Central memory CD8-positive, alpha-beta T cell (primary cell): ENCODE measurements at regions not wholly inside any gene's neighbourhood (a gene's known extent, or its start where the extent isn't known, plus 50 kb on each side); places are given as distances from the start of the nearest gene placed in this dataset.
"Not testable (repeated sequence)": the region's sequence is repeated elsewhere in the genome, so short reads cannot be mapped to it uniquely, and the experiment has no call there.

Experiments
- ATAC-seq: fragments of 150-1000 bp; cut with Tn5 transposase; replicated peaks from 2 replicates; pipeline ENCODE4 v1.10.0; 2022; ENCODE audit warnings: mild to moderate bottlenecking, moderate FRiP score, moderate number of reproducible peaks; ENCODE audit not compliant: poor library complexity, severe bottlenecking; ENCODE audit errors: extremely low read depth
- DNase-seq, 2 donors: peaks; one replicate each; pipeline ENCODE4 v3.0.0; 2021; ENCODE audit warnings: low spot score in 2 of 2
- H3K27ac Mint-ChIP-seq: one replicate; pipeline ENCODE4 v1.8.0; 2022; ENCODE audit warnings: low read depth, mild to moderate bottlenecking, moderate library complexity, mixed read lengths
- H3K27me3 Mint-ChIP-seq: one replicate; pipeline ENCODE4 v1.8.0; 2022; ENCODE audit warnings: mixed read lengths
- H3K36me3 Mint-ChIP-seq: one replicate; pipeline ENCODE4 v1.8.0; 2022; ENCODE audit warnings: mild to moderate bottlenecking, moderate library complexity, mixed read lengths; ENCODE audit not compliant: insufficient read depth
- H3K4me1 Mint-ChIP-seq: one replicate; pipeline ENCODE4 v1.8.0; 2022; ENCODE audit warnings: mixed read lengths
- H3K4me3 Mint-ChIP-seq: one replicate; pipeline ENCODE4 v1.8.0; 2022; ENCODE audit warnings: mild to moderate bottlenecking, moderate library complexity, mixed read lengths
- H3K9me3 Mint-ChIP-seq: one replicate; pipeline ENCODE4 v1.8.0; 2022; ENCODE audit warnings: mixed read lengths

DNA sequence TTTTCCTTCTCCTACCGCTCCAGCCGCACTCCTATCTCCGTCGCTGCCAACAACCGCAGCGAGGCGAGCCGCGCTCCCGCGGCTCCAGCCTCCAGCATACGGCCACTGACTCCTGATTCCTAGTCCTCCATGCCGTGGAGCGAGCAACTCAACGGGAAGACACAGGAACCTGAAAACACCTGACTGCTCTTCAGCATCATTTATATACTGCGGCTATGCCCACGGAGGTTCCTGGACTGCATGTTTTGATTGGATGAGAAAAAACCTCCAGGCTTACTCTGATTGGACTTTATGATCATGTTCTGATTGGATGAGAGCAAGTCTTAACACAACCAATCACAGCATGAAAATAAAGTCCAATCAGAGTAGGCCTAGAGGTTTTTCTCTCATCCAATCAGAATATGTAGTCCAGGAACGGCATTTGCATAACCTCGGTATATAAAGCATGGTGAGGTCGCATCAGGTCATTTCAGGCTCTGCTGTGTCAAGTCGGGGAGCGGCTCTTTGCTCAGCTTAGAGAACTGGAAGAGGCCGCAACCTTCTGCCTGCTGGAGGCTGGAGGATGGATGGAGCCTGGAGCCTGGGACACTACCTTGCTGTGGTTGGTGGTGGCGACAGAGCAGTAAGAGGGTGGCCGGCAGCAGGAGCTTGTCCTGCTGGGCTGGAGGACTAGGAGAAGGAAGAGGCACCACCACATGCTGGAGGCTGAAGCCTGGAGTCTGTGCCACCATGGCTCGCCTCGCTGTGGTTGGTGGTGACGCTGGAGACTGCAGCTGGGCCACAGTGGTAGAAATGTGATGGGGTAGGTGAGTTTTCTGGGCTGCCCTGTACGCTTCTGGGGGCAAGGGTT lies 204.6 kb upstream of the WSB1 start:
- H3K36me3 Mint-ChIP-seq, DNase-seq, H3K9me3 Mint-ChIP-seq, H3K4me3 Mint-ChIP-seq, ATAC-seq, H3K27ac Mint-ChIP-seq, H3K4me1 Mint-ChIP-seq: not testable (repeated sequence)
- H3K27me3 Mint-ChIP-seq, result peaks cover 18% of the 10 kb centered on the region

DNA sequence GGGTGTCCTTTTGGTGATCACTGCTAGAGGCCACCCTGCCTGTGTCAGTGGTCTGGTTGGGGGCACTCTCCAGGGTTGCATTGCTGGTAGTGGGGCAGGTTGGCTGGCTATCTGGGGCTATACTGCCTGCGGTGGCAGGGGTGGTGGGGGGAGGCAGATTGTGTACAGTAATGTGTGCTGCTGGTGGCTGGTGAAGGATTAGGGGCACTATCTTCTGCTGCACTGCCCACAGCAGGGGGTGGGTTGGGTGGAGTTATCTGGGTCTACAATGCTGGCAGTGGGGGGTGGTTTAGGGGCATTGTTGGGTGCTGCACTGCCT lies 204.0 kb upstream of the WSB1 start:
- H3K4me3 Mint-ChIP-seq, result no peak overlapping the region
- peaks cover 5% of the 10 kb centered on the region for H3K9me3 Mint-ChIP-seq
- ATAC-seq, result no peak
- no peak for DNase-seq
- H3K27me3 Mint-ChIP-seq, result peaks cover 18% of the 10 kb centered on the region
- no peaks in the 10 kb centered on the region for H3K36me3 Mint-ChIP-seq
- no peak overlapping the region for H3K27ac Mint-ChIP-seq
- H3K4me1 Mint-ChIP-seq, result no peaks in the 10 kb centered on the region

DNA sequence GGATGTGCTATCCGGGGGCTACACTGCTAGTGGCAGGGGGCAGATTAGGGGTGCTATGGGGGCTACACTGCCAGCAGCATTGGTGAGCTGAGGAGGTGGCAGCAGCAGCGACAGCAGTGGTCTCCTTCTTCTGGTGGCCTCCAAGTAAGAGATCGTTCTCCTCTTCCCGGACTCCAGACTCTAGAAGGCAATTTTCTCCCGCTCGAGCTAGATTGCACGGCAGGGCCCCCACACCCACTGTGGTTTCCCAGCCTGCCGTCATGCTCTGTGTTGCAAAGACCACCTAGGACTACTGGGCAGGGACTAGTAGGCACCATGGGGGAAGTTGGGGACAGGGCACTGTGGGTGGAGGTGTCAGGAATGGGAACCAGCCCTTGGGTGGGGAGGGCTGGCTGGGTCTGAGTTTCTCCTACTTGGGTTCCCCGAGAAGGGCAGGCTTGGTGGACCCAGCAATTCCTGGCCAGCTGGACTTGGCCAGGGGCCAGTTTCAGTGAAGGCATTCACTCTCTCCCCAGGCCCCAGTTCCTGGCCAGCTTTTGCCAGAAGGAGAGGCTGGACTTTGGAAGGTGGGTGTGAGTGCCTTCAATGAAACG lies 203.4 kb upstream of the WSB1 start:
- not testable (repeated sequence) for DNase-seq, ATAC-seq, H3K36me3 Mint-ChIP-seq, H3K27ac Mint-ChIP-seq, H3K4me3 Mint-ChIP-seq, H3K4me1 Mint-ChIP-seq, H3K9me3 Mint-ChIP-seq
- H3K27me3 Mint-ChIP-seq, result peaks cover 18% of the 10 kb centered on the region

DNA sequence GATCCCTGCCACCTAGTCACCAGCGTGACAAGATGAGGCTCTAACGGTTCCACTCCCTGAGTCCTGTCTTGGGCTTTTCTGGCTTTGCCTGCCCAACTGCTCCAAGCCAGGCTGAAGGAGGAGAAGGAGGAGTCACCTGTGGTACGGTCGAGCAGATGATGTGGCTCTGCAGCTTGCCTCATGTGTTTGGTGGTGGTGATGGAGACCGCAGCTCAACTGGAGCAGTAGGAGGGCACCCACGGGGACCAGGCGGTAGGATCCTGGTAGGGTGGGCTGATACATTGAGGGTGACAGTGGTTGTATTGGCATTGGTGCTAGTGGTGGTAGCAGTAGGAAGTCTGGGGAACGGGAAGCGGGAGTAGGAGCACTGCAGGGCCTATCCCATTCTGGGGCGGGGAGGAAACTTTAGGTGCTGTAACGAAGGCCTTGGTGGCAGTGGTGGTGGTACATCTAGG lies 202.8 kb upstream of the WSB1 start:
- ATAC-seq, result no peak

DNA sequence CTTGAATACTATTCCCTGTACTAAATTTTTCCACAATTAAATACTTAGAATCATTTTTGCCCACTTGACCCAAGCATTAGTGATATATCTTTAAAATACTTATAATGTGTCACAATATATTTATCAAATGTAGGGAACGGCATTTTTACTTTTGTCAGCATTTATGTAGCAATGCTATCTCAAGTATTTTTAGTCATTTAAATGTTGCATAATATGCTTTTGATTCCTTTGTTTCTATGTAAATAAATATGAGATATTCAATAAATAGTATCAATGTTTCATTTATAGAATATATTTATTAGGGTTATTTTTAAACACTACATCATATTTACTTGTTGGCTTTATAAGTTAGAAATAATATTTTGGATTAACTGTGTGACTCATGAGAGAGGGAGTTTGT lies 199.7 kb upstream of the WSB1 start:
- DNase-seq, H3K27ac Mint-ChIP-seq, ATAC-seq, H3K36me3 Mint-ChIP-seq, H3K4me3 Mint-ChIP-seq, H3K4me1 Mint-ChIP-seq, H3K9me3 Mint-ChIP-seq: not testable (repeated sequence)
- H3K27me3 Mint-ChIP-seq, result peaks cover 16% of the 10 kb centered on the region

More for the DNA sequence above, 202.8 kb upstream of the WSB1 start:
- no peak for DNase-seq
- no peak overlapping the region for H3K27ac Mint-ChIP-seq
- no peaks in the 10 kb centered on the region for H3K36me3 Mint-ChIP-seq
- H3K27me3 Mint-ChIP-seq, result peaks cover 18% of the 10 kb centered on the region
- no peaks in the 10 kb centered on the region for H3K4me1 Mint-ChIP-seq
- no peak overlapping the region for H3K4me3 Mint-ChIP-seq
- H3K9me3 Mint-ChIP-seq, result peaks cover 5% of the 10 kb centered on the region

DNA sequence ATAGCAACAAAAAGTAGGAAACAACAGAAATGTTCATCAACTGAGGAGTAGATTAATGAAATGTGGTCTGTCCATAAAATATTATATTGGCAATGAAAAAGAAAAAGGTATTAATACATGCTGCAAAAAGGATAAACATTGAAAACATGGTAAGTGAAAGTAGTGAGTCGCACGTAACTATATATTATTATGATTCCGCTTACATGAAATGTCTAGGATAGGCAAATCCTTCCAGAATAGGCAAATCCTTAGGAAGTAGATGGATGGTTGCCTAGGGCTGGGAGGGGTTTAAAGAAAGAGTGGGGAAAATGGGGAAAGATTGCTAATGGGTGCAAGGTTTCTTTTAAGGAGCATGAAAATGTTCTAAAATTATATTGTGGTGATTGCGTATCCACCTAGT lies 198.1 kb upstream of the WSB1 start:
- not testable (repeated sequence) for H3K27ac Mint-ChIP-seq, ATAC-seq, H3K4me3 Mint-ChIP-seq, DNase-seq, H3K4me1 Mint-ChIP-seq, H3K9me3 Mint-ChIP-seq, H3K27me3 Mint-ChIP-seq, H3K36me3 Mint-ChIP-seq

DNA sequence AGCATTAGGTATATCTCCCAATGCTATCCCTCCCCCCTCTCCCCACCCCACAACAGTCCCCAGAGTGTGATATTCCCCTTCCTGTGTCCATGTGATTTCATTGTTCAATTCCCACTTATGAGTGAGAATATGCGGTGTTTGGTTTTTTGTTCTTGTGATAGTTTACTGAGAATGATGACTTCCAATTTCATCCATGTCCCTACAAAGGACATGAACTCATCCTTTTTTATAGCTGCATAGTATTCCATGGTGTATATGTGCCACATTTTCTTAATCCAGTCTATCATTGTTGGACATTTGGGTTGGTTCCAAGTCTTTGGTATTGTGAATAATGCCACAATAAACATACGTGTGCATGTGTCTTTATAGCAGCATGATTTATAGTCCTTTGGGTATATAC lies 194.6 kb upstream of the WSB1 start:
- not testable (repeated sequence) for H3K36me3 Mint-ChIP-seq, H3K4me1 Mint-ChIP-seq

DNA sequence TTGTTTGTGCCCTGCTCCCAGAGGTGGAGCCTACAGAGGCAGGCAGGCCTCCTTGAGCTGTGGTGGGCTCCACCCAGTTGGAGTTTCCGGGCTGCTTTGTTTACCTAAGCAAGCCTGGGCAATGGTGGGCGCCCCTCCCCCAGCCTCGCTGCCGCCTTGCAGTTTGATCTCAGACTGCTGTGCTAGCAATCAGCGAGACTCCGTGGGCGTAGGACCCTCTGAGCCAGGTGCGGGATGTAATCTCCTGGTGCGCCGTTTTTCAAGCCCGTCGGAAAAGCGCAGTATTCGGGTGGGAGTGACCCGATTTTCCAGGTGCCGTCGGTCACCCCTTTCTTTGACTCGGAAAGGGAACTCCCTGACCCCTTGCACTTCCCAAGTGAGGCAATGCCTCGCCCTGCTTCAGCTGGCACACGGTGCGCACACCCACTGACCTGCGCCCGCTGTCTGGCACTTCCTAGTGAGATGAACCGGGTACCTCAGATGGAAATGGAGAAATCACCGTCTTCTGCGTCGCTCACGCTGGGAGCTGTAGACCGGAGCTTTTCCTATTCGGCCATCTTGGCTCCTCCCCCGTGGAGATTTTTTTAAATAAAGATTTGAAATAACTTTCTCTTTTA lies 189.2 kb upstream of the WSB1 start:
- not testable (repeated sequence) for H3K4me3 Mint-ChIP-seq, H3K27ac Mint-ChIP-seq, DNase-seq, ATAC-seq, H3K4me1 Mint-ChIP-seq, H3K36me3 Mint-ChIP-seq, H3K9me3 Mint-ChIP-seq
- peaks cover 26% of the 10 kb centered on the region for H3K27me3 Mint-ChIP-seq

More for the DNA sequence above, 194.6 kb upstream of the WSB1 start:
- H3K9me3 Mint-ChIP-seq, ATAC-seq, H3K27ac Mint-ChIP-seq, DNase-seq, H3K4me3 Mint-ChIP-seq: not testable (repeated sequence)
- peaks cover 28% of the 10 kb centered on the region for H3K27me3 Mint-ChIP-seq

DNA sequence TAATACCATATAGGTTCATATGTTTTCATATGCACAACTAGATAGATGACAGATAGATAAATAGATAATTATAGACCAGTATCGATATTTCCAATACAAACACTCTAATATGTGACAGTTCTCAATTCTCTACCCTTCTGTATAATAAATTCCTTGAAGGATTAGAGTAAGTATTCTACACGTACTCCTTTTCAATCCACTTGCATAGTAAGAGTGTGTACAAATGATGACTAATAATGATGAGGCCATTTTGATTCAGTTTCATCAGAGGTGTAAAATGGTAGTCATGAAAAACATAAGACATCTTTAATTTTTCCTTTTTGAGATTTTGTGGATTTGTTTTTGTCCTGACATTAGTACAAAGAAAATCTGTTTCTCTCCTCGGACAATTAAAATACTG lies 188.3 kb upstream of the WSB1 start:
- no peak overlapping the region for H3K27ac Mint-ChIP-seq
- no peaks in the 10 kb centered on the region for H3K4me1 Mint-ChIP-seq
- DNase-seq (no peak), ATAC-seq (no peak)
- H3K27me3 Mint-ChIP-seq, result peaks cover 33% of the 10 kb centered on the region
- no peaks in the 10 kb centered on the region for H3K9me3 Mint-ChIP-seq
- H3K36me3 Mint-ChIP-seq, result peaks cover 3% of the 10 kb centered on the region
- H3K4me3 Mint-ChIP-seq, result no peak overlapping the region

DNA sequence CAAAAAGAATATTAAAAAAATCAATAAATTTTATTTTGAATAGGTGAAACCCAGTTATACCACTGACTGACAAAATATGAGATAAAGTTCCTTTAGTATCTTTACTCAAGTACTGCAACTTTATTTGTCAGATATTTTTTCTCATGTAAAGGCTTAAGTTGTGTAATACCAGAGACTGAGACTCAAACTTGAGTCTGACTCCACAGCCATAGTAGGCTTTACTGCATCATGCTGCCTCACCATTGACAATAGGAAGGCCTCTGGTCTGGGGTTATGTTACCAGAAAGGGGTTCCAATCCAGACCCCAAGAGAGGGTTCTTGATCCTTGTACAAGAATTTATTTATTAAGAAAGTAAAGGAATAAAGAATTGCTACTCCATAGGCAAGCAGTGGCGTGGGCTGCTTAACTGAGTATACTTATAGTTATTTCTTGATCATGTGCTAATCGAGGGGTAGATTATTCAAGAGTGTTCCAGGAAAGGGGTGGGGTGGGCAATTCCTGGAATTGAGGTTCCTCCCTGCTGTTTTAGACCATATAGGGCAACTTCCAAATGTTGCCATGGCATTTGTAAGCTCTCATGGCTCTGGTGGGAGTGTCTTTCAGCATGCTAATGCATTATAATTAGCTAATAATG lies 187.4 kb upstream of the WSB1 start:
- no peaks in the 10 kb centered on the region for H3K9me3 Mint-ChIP-seq

DNA sequence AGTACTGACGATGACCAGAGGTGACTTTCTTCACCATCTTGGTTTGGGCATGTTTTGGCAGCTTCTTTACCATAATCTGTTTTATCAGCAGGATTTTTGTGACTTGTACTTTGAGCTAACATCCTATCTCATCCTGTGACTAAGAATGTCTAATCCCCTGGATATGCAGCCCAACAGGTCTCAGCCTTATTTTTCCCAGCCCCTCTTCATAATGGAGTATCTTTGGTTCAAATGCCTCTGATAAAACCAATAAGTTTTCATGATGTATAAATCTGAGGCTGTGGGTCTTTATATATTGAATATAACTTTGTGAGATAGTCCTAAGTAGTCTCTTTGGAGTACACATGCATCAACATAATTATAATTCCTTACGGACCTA lies 186.9 kb upstream of the WSB1 start:
- H3K36me3 Mint-ChIP-seq, result peaks cover 1% of the 10 kb centered on the region
- no peak overlapping the region for H3K27ac Mint-ChIP-seq
- ATAC-seq, result no peak
- no peak overlapping the region for H3K4me3 Mint-ChIP-seq
- H3K9me3 Mint-ChIP-seq, result no peaks in the 10 kb centered on the region
- no peak for DNase-seq
- H3K4me1 Mint-ChIP-seq, result no peaks in the 10 kb centered on the region
- H3K27me3 Mint-ChIP-seq, result peaks cover 35% of the 10 kb centered on the region

More for the DNA sequence above, 187.4 kb upstream of the WSB1 start:
- Mint-ChIP-seq H3K27me3 (peaks cover 35% of the 10 kb centered on the region), H3K36me3 (peaks cover 3% of the 10 kb centered on the region), H3K4me1 (no peaks in the 10 kb centered on the region), H3K27ac (no peak overlapping the region), H3K4me3 (no peak overlapping the region)
- no peak for ATAC-seq
- DNase-seq, result no peak

DNA sequence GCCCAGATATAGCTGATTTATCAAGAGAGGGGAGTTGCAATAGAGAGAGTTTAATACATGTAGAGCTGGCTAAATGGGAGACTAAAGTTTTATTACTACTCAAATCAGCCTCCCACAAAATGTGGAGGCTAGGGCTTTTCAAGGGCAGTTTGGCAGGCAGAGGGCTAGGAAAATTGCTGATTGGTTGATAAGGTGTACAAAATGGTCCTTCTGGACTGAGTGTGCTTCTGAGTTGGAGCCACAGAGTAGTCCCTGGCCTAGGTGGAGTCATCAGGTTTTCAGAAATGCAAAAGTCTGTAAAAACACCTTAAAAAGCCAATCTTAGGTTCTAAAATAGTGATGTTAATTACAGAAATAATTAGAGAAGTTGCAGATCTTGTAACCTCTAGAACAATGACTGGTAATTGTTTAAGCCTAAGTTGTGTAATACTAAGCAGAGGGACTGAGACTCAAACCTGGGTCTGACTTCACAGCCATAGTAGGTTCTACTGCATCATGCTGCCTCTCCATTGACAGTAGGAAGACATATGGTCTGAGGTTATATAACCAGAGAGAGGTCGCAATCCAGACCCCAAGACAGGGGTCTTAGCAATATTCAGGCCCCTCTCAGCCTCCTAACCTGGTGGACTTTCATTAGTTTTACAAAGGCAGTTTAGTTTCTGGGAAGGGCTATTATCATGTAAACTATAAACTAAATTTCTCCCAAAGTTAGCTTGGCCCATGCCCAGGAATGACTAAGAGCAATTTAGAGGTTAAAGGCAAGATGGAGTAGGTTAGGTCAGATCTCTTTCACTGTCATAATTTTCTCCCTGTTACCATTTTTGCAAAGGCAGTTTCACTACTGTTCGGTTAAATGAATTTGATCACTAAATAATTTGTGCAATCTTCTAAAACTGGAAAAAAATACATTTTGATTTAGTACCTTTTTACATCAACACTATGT lies 186.3 kb upstream of the WSB1 start:
- H3K27ac Mint-ChIP-seq, H3K36me3 Mint-ChIP-seq, ATAC-seq, H3K4me3 Mint-ChIP-seq, DNase-seq, H3K4me1 Mint-ChIP-seq, H3K9me3 Mint-ChIP-seq: not testable (repeated sequence)
- peaks cover 34% of the 10 kb centered on the region for H3K27me3 Mint-ChIP-seq
